Body of pancreas (tissue), 4 donors: ENCODE measurements at regions not wholly inside any gene's neighbourhood (a gene's known extent, or its start where the extent isn't known, plus 50 kb on each side); places are given as distances from the start of the nearest gene placed in this dataset.
A peak's percentile ranks its signal among the peaks of the same experiment; 100 is the strongest.

ENCODE experiments used
- ATAC-seq: fragments of 150-250 bp; one replicate; pipeline ENCODE4 v1.9.1; 2016
- DNase-seq, 4 donors: peaks; one replicate each; pipeline ENCODE4 v3.0.0-alpha.2; 2019
- H3K27ac ChIP-seq, 4 donors: fragments of 200-600 bp; sonication (generic); 1 replicate in 3 of 4; 2 replicates in 1 of 4; pipeline versions ENCODE4 v1.5.1 to v1.6.1; 2016 to 2019; ENCODE audit warnings: mild to moderate bottlenecking in 1 of 4, mixed read lengths in 1 of 4, moderate library complexity in 1 of 4
- H3K27me3 ChIP-seq, 2 donors: fragments of 200-600 bp; sonication (generic); one replicate each; pipeline ENCODE4 v1.6.0; 2016; ENCODE audit warnings: mild to moderate bottlenecking in 1 of 2
- H3K36me3 ChIP-seq, 2 donors: fragments of 200-600 bp; sonication (generic); replicated peaks in 1 of 2; 2 replicates each; pipeline ENCODE4 v1.5.1; 2016; ENCODE audit warnings: low read depth in 2 of 2; ENCODE audit not compliant: insufficient read depth in 1 of 2
- H3K4me1 ChIP-seq: fragments of 200-600 bp; sonication (generic); one replicate; pipeline ENCODE4 v1.6.0; 2016
- H3K4me3 ChIP-seq, 2 donors: fragments of 200-600 bp; sonication (generic); 1 replicate in 1 of 2; 2 replicates in 1 of 2; pipeline ENCODE4 v1.5.1; 2016 to 2019
- H3K9me3 ChIP-seq, 3 donors: fragments of 200-600 bp; sonication (generic); 1 replicate in 2 of 3; 2 replicates in 1 of 3; pipeline ENCODE4 v1.5.1; 2016
- POLR2A ChIP-seq, 3 donors: fragments of 450-650 bp; IDR thresholded peaks; one replicate each; pipeline ENCODE4 v1.6.1; 2016; ENCODE audit warnings: antibody characterized with exemption in 3 of 3, mild to moderate bottlenecking in 2 of 3
- WGBS, 2 donors: methylation state at CpG; one replicate each; pipeline ENCODE4 v1.1.5; 2017; 5-methylcytosine and 5-hydroxymethylcytosine counted together
- intact Hi-C: fragments of 100-400 bp; cut with DNase I; formaldehyde crosslinking; loops from one replicate; pipeline ENCODE4 v1.15.1; 2023
- TF ChIP-seq, protein P1 (sequence below), 7 experiments: fragments of 450-650 bp in 4 of 7; fragments of 200-600 bp in 3 of 7; sonication (generic) in 3 of 7; IDR thresholded peaks; one replicate each; pipeline ENCODE4 v1.5.1; 2016 to 2019; ENCODE audit warnings: antibody characterized with exemption in 7 of 7

- peaks cover 9% of the 10 kb centered on the region for H3K4me1 ChIP-seq
- intact Hi-C loops: no loop called here
- no peaks in the 10 kb centered on the region for H3K27me3 ChIP-seq
- H3K27ac ChIP-seq: no peak overlapping the region
- no peak overlapping the region for H3K4me3 ChIP-seq
- 95 to 96% methylated on average over 2 of the region's 2 CpGs for WGBS, 2 donors
- DNase-seq: no peak
- no peak for TF ChIP-seq POLR2A (IDR thresholded peaks at IDR 0.05)
- TF ChIP-seq, protein P1, sequence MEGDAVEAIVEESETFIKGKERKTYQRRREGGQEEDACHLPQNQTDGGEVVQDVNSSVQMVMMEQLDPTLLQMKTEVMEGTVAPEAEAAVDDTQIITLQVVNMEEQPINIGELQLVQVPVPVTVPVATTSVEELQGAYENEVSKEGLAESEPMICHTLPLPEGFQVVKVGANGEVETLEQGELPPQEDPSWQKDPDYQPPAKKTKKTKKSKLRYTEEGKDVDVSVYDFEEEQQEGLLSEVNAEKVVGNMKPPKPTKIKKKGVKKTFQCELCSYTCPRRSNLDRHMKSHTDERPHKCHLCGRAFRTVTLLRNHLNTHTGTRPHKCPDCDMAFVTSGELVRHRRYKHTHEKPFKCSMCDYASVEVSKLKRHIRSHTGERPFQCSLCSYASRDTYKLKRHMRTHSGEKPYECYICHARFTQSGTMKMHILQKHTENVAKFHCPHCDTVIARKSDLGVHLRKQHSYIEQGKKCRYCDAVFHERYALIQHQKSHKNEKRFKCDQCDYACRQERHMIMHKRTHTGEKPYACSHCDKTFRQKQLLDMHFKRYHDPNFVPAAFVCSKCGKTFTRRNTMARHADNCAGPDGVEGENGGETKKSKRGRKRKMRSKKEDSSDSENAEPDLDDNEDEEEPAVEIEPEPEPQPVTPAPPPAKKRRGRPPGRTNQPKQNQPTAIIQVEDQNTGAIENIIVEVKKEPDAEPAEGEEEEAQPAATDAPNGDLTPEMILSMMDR (IDR thresholded peaks at IDR 0.05): no peak
- H3K9me3 ChIP-seq: no peaks in the 10 kb centered on the region
- no peaks in the 10 kb centered on the region for H3K36me3 ChIP-seq
- ATAC-seq: no peak
These were observed 228.1 kb upstream of the CITED2 start for GRCh38 chr6:139602577-139602976.

- Histone ChIP-seq H3K36me3 (no peaks in the 10 kb centered on the region), H3K27ac (no peak overlapping the region), H3K4me1 (peaks cover 25% of the 10 kb centered on the region), H3K27me3 (no peaks in the 10 kb centered on the region), H3K4me3 (no peak overlapping the region), H3K9me3 (no peaks in the 10 kb centered on the region)
- WGBS, 2 donors: 86 to 90% methylated on average over 2 of the region's 2 CpGs
- intact Hi-C loops: no loop called here
- DNase-seq (no peak), ATAC-seq (no peak)
- TF ChIP-seq, protein P1 (IDR thresholded peaks at IDR 0.05): no peak
- no peak for TF ChIP-seq POLR2A (IDR thresholded peaks at IDR 0.05)
These were observed 226.5 kb upstream of the CITED2 start for GRCh38 chr6:139600919-139601475.

DNA sequence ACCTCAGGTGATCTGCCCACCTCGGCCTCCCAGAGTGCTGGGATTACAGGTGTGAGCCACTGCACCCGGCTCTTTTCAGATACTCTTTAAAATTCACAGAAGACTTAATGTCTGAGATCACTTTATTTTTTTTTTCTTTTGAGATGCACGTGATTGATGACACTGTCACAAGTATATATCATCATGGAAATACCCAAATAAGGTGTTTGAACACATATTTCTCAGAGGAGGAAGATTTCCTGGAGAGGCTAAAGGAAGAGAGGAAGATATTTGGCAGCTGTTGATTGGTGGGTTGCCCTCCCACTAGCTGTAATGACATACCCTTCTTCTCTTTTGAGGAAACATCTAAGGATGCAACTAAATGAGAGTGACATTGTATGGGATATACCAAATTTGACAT, 225.9 kb upstream of the CITED2 start:
- H3K9me3 ChIP-seq: no peaks in the 10 kb centered on the region
- no peaks in the 10 kb centered on the region for H3K36me3 ChIP-seq
- TF ChIP-seq POLR2A (IDR thresholded peaks at IDR 0.05): no peak
- TF ChIP-seq, protein P1 (IDR thresholded peaks at IDR 0.05): no peak
- H3K27ac ChIP-seq: no peak overlapping the region
- peaks cover 30% of the 10 kb centered on the region for H3K4me1 ChIP-seq
- DNase-seq (no peak), ATAC-seq (no peak)
- H3K4me3 ChIP-seq: no peak overlapping the region
- intact Hi-C loops: no loop called here
- 88 to 94% methylated on average over 3 of the region's 3 CpGs for whole genome bisulfite sequencing, 2 donors
- H3K27me3 ChIP-seq: no peaks in the 10 kb centered on the region

- H3K36me3 ChIP-seq: no peaks in the 10 kb centered on the region
- 10% methylated on average over 7 of the region's 7 CpGs for WGBS, 2 donors
- no peaks in the 10 kb centered on the region for H3K9me3 ChIP-seq
- peak; percentile 77 to 87 (median 85) for DNase-seq
- intact Hi-C loops: no loop called here
- peaks cover 51% of the 10 kb centered on the region for H3K4me1 ChIP-seq
- no peak for TF ChIP-seq POLR2A (IDR thresholded peaks at IDR 0.05)
- H3K27ac ChIP-seq: peak overlapping the region; percentile 63 to 71 (median 68)
- H3K4me3 ChIP-seq: no peak overlapping the region
- peak; percentile 82 for ATAC-seq
- no peaks in the 10 kb centered on the region for H3K27me3 ChIP-seq
These were observed 223.6 kb upstream of the CITED2 start for GRCh38 chr6:139597771-139598755.

- Histone ChIP-seq H3K4me1 (peaks cover 60% of the 10 kb centered on the region), H3K9me3 (no peaks in the 10 kb centered on the region), H3K27ac (peak overlapping the region; percentile 60 to 71 (median 68)), H3K4me3 (no peak overlapping the region), H3K27me3 (no peaks in the 10 kb centered on the region), H3K36me3 (no peaks in the 10 kb centered on the region)
- no peak for DNase-seq
- intact Hi-C loops: no loop called here
- WGBS, 2 donors: 50 to 64% methylated on average over 1 of the region's 1 CpG
- no peak for TF ChIP-seq POLR2A (IDR thresholded peaks at IDR 0.05)
- TF ChIP-seq, protein P1 (IDR thresholded peaks at IDR 0.05): no peak
- no peak for ATAC-seq
These were observed 222.8 kb upstream of the CITED2 start for GRCh38 chr6:139597087-139597763.
